B cell (primary cell): ENCODE measurements at regions not wholly inside any gene's neighbourhood (a gene's known extent, or its start where the extent isn't known, plus 50 kb on each side); places are given as distances from the start of the nearest gene placed in this dataset.

Experiments
- ATAC-seq: fragments of 200-7000 bp; cut with Tn5 transposase; one replicate; pipeline ENCODE4 v1.10.0; 2021; ENCODE audit warnings: low read depth, mild to moderate bottlenecking, moderate number of reproducible peaks, moderate library complexity
- CTCF ChIA-PET: fragments of 350-600 bp; sonication (Branson Sonifier 250); formaldehyde crosslinking; loops from one replicate; lab custom pipeline; 2021; ENCODE audit warnings: antibody characterized with exemption, inconsistent platforms; lab: Charles Lee
- POLR2A ChIA-PET: fragments of 350-600 bp; sonication (Branson Sonifier 250); formaldehyde crosslinking; loops from one replicate; lab custom pipeline; 2021; ENCODE audit warnings: antibody characterized with exemption; lab: Charles Lee
- DNase-seq: peaks from one replicate; pipeline ENCODE4 v3.0.0; 2013
- H2AFZ ChIP-seq: 2 replicates; pipeline ENCODE4 v1.6.1; 2012; ENCODE audit warnings: mild to moderate bottlenecking, low read depth, low read length; ENCODE audit not compliant: insufficient read depth, poor library complexity, severe bottlenecking
- H3K27ac ChIP-seq, 2 donors: 1 replicate in 1 of 2; 2 replicates in 1 of 2; pipeline ENCODE4 v1.5.1; 2012 to 2013; ENCODE audit warnings: low read length in 2 of 2, mild to moderate bottlenecking in 2 of 2, moderate library complexity in 1 of 2
- H3K27me3 ChIP-seq, 4 experiments: fragments of 200-600 bp in 1 of 4; sonication (generic) in 1 of 4; replicated peaks in 1 of 4; 1 replicate in 2 of 4; 2 replicates in 2 of 4; pipeline versions ENCODE4 v1.6.1 to v1.7.0; 2013 to 2016; ENCODE audit warnings: low read length in 3 of 4, mild to moderate bottlenecking in 2 of 4, mixed read lengths in 1 of 4, moderate library complexity in 1 of 4; ENCODE audit not compliant: insufficient read depth in 4 of 4, control insufficient read depth in 3 of 4; ENCODE audit errors: control extremely low read depth in 1 of 4
- H3K36me3 ChIP-seq, 2 experiments: replicated peaks in 1 of 2; 1 replicate in 1 of 2; 2 replicates in 1 of 2; pipeline versions ENCODE4 v1.6.1 to v1.7.1; 2013; ENCODE audit warnings: low read length in 1 of 2; ENCODE audit not compliant: insufficient read depth in 2 of 2, control insufficient read depth in 1 of 2; ENCODE audit errors: control extremely low read depth in 1 of 2, extremely low read depth in 1 of 2
- H3K4me1 ChIP-seq, 2 donors: fragments of 200-600 bp in 1 of 2; sonication (generic) in 1 of 2; 1 replicate in 1 of 2; 2 replicates in 1 of 2; pipeline versions ENCODE4 v1.5.1 to v1.6.1; 2013 to 2017; ENCODE audit warnings: low read length in 2 of 2; ENCODE audit not compliant: control insufficient read depth in 2 of 2, insufficient read depth in 2 of 2
- H3K4me2 ChIP-seq: replicated peaks from 2 replicates; pipeline ENCODE3; 2012; ENCODE audit warnings: mild to moderate bottlenecking, low read depth, low read length; ENCODE audit not compliant: poor library complexity, severe bottlenecking
- H3K4me3 ChIP-seq, 5 experiments: fragments of 200-600 bp in 1 of 5; sonication (generic) in 1 of 5; 1 replicate in 3 of 5; 2 replicates in 2 of 5; pipeline versions ENCODE4 v1.5.1 to v1.7.0; 2011 to 2016; ENCODE audit warnings: low read length in 4 of 5, mild to moderate bottlenecking in 4 of 5, low read depth in 2 of 5, control low read depth in 1 of 5, moderate library complexity in 1 of 5; ENCODE audit not compliant: insufficient read depth in 1 of 5; ENCODE audit errors: control extremely low read depth in 1 of 5, extremely low read depth in 1 of 5
- H3K79me2 ChIP-seq: fragments of 200-600 bp; sonication (generic); one replicate; pipeline ENCODE4 v1.6.0; 2016; ENCODE audit warnings: low read length; ENCODE audit not compliant: control insufficient read depth, insufficient read depth
- H3K9ac ChIP-seq: fragments of 200-600 bp; sonication (generic); 2 replicates; pipeline ENCODE4 v1.6.1; 2017; ENCODE audit warnings: mild to moderate bottlenecking, low read length, moderate library complexity
- H3K9me3 ChIP-seq, 3 donors: one replicate each; pipeline versions ENCODE4 v1.6.1 to v1.7.1; 2013; ENCODE audit warnings: low read length in 2 of 3; ENCODE audit not compliant: control insufficient read depth in 2 of 3, insufficient read depth in 1 of 3; ENCODE audit errors: control extremely low read depth in 1 of 3
- H4K20me1 ChIP-seq: 2 replicates; pipeline ENCODE4 v1.6.0; 2012; ENCODE audit warnings: mild to moderate bottlenecking, low read length; ENCODE audit not compliant: insufficient read depth, control insufficient read depth, poor library complexity, severe bottlenecking
- H3K27ac Mint-ChIP-seq: one replicate; pipeline ENCODE4 v1.8.0; 2021; ENCODE audit warnings: mixed read lengths
- H3K27me3 Mint-ChIP-seq: one replicate; pipeline ENCODE4 v1.8.0; 2021; ENCODE audit warnings: mixed read lengths
- H3K4me1 Mint-ChIP-seq: one replicate; pipeline ENCODE4 v1.8.0; 2021; ENCODE audit warnings: mixed read lengths
- H3K4me3 Mint-ChIP-seq: one replicate; pipeline ENCODE4 v1.8.0; 2021; ENCODE audit warnings: mixed read lengths
- H3K9me3 Mint-ChIP-seq: one replicate; pipeline ENCODE4 v1.8.0; 2022; ENCODE audit warnings: mixed read lengths; ENCODE audit not compliant: insufficient read depth
- CTCF ChIP-seq: fragments of 200-600 bp; IDR thresholded peaks from one replicate; pipeline ENCODE4 v1.8.0; 2022; ENCODE audit warnings: antibody characterized with exemption, mild to moderate bottlenecking
- EZH2 ChIP-seq: IDR thresholded peaks from 2 replicates; pipeline ENCODE4 v1.6.1; 2012; ENCODE audit warnings: borderline replicate concordance, low read depth, mild to moderate bottlenecking, moderate library complexity, low read length; ENCODE audit not compliant: insufficient read depth, poor library complexity, severe bottlenecking
- WGBS: methylation state at CpG from one replicate; pipeline ENCODE4 v1.1.5; 2013; ENCODE audit warnings: missing lambda C conversion rate; ENCODE audit not compliant: insufficient coverage; 5-methylcytosine and 5-hydroxymethylcytosine counted together
- intact Hi-C: fragments of 100-400 bp; cut with micrococcal nuclease; formaldehyde crosslinking; loops from one replicate; pipeline ENCODE4 v1.10.0; 2022

GRCh38 chr4:17132226-17132625 is 233.8 kb upstream of the LDB2 start:
- no peaks in the 10 kb centered on the region for H3K9me3 Mint-ChIP-seq
- Histone ChIP-seq H3K27me3 (no peaks in the 10 kb centered on the region), H3K79me2 (no peaks in the 10 kb centered on the region), H2AFZ (no peak overlapping the region), H3K27ac (no peak overlapping the region), H3K9ac (no peak overlapping the region), H3K36me3 (no peaks in the 10 kb centered on the region), H3K4me1 (no peaks in the 10 kb centered on the region), H3K4me3 (no peak overlapping the region), H3K4me2 (no peak overlapping the region), H3K9me3 (peaks cover 0 to under 1% (median 0%) of the 10 kb centered on the region in 3 donors), H4K20me1 (no peaks in the 10 kb centered on the region)
- WGBS = no CpG with 5 or more reads among the region's 2 CpGs
- ChIA-PET POLR2A (no interaction called here), CTCF (no interaction called here)
- ATAC-seq = no peak
- no peaks in the 10 kb centered on the region for H3K4me1 Mint-ChIP-seq
- no peak overlapping the region for H3K4me3 Mint-ChIP-seq
- no peak for DNase-seq
- H3K27me3 Mint-ChIP-seq = no peaks in the 10 kb centered on the region
- intact Hi-C loops = no loop called here
- no peak overlapping the region for H3K27ac Mint-ChIP-seq
- no peak for TF ChIP-seq EZH2
- no peak for TF ChIP-seq CTCF

GRCh38 chr4:17128268-17128667 is 229.8 kb upstream of the LDB2 start:
- Histone ChIP-seq H3K4me1 (no peaks in the 10 kb centered on the region), H3K27ac (no peak overlapping the region), H2AFZ (no peak overlapping the region), H4K20me1 (no peaks in the 10 kb centered on the region), H3K36me3 (no peaks in the 10 kb centered on the region), H3K9ac (no peak overlapping the region), H3K9me3 (no peaks in the 10 kb centered on the region), H3K4me2 (no peak overlapping the region), H3K27me3 (no peaks in the 10 kb centered on the region), H3K4me3 (no peak overlapping the region), H3K79me2 (no peaks in the 10 kb centered on the region)
- 100% methylated on average over 1 of the region's 2 CpGs for WGBS
- ATAC-seq (no peak), DNase-seq (no peak)
- H3K27ac Mint-ChIP-seq = no peak overlapping the region
- intact Hi-C loops = no loop called here
- H3K27me3 Mint-ChIP-seq = no peaks in the 10 kb centered on the region
- CTCF ChIA-PET = no interaction called here
- POLR2A ChIA-PET = no interaction called here
- no peaks in the 10 kb centered on the region for H3K4me1 Mint-ChIP-seq
- TF ChIP-seq CTCF (no peak), EZH2 (no peak)
- no peaks in the 10 kb centered on the region for H3K9me3 Mint-ChIP-seq
- H3K4me3 Mint-ChIP-seq = no peak overlapping the region
